Natural killer cell treated with Interleukin-12 subunit alpha and Interleukin-12 subunit beta and Interleukin-15 and Interleukin-18, amount 100 ng/mL, for 72 hours (primary cell): ENCODE measurements at regions not wholly inside any gene's neighbourhood (a gene's known extent, or its start where the extent isn't known, plus 50 kb on each side); places are given as distances from the start of the nearest gene placed in this dataset.

Experiments
- ATAC-seq, 2 donors: fragments of 150-1000 bp; cut with Tn5 transposase in 1 of 2; sonication (Bioruptor Pico), chemical (Tn5 transposase) in 1 of 2; 2 replicates each; pipeline ENCODE4 v1.10.0; 2021
- DNase-seq: peaks from one replicate; pipeline ENCODE4 v3.0.0; 2022; ENCODE audit warnings: low spot score
- H3K27ac Mint-ChIP-seq, 2 donors: 1 replicate in 1 of 2; 2 replicates in 1 of 2; pipeline ENCODE4 v1.8.0; 2022; ENCODE audit warnings: mixed read lengths in 2 of 2, mild to moderate bottlenecking in 1 of 2, moderate library complexity in 1 of 2
- H3K27me3 Mint-ChIP-seq, 2 donors: 1 replicate in 1 of 2; 2 replicates in 1 of 2; pipeline ENCODE4 v1.8.0; 2022; ENCODE audit warnings: mixed read lengths in 2 of 2
- H3K36me3 Mint-ChIP-seq: one replicate; pipeline ENCODE4 v1.8.0; 2022; ENCODE audit warnings: mixed read lengths
- H3K4me1 Mint-ChIP-seq, 2 donors: 1 replicate in 1 of 2; 2 replicates in 1 of 2; pipeline ENCODE4 v1.8.0; 2022; ENCODE audit warnings: low read depth in 2 of 2, mixed read lengths in 2 of 2, mild to moderate bottlenecking in 1 of 2
- H3K4me3 Mint-ChIP-seq: one replicate; pipeline ENCODE4 v1.8.0; 2022; ENCODE audit warnings: mixed read lengths
- H3K9me3 Mint-ChIP-seq: 2 replicates; pipeline ENCODE4 v1.8.0; 2022; ENCODE audit warnings: mixed read lengths

DNA sequence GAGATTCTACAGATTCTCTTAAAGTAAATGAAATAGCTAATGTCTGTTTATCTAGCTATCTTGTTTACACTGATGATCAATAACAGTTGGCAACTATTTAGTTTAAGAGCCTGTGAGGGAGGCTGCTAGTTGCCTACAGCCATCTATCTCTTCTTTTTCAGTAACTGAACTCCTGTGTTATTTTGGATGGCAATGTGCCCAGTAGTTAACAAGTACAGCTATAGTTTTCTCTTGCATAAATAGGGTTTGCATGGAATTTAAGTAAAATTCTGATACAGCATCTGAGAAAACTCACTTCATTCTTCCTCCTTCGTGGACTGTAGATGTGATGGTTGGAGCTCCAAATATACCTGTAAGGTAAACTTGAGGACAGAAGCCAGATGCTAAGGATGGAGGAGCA is 219.5 kb upstream of the POT1 start:
- no peak overlapping the region for H3K4me3 Mint-ChIP-seq
- no peaks in the 10 kb centered on the region for H3K36me3 Mint-ChIP-seq
- no peaks in the 10 kb centered on the region for H3K4me1 Mint-ChIP-seq
- peaks cover 3% of the 10 kb centered on the region for H3K9me3 Mint-ChIP-seq
- no peak overlapping the region for H3K27ac Mint-ChIP-seq
- no peak for ATAC-seq
- H3K27me3 Mint-ChIP-seq, result no peaks in the 10 kb centered on the region
- no peak for DNase-seq

DNA sequence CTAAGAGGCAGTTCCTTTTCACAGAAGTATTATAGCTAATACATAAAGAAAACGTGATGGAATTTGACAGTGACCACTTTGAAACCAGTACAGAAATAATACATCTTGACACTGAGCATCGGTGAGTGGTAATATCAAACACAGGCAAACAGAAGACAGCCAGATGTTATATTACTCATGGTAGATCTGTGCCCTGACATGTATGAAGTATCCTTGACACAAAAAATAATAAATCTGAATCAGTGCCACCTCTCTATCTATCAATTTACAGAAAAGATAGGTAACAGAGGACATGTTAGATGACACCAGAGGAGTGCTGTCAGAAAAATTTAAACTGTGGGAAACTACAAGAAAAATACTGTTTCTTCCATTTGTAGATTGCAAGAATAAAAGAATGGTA is 217.4 kb upstream of the POT1 start:
- no peaks in the 10 kb centered on the region for H3K27me3 Mint-ChIP-seq
- ATAC-seq (no peak), DNase-seq (no peak)
- H3K4me1 Mint-ChIP-seq, result no peaks in the 10 kb centered on the region
- H3K27ac Mint-ChIP-seq, result no peak overlapping the region
- peaks cover 3% of the 10 kb centered on the region for H3K9me3 Mint-ChIP-seq
- no peaks in the 10 kb centered on the region for H3K36me3 Mint-ChIP-seq
- H3K4me3 Mint-ChIP-seq, result no peak overlapping the region

DNA sequence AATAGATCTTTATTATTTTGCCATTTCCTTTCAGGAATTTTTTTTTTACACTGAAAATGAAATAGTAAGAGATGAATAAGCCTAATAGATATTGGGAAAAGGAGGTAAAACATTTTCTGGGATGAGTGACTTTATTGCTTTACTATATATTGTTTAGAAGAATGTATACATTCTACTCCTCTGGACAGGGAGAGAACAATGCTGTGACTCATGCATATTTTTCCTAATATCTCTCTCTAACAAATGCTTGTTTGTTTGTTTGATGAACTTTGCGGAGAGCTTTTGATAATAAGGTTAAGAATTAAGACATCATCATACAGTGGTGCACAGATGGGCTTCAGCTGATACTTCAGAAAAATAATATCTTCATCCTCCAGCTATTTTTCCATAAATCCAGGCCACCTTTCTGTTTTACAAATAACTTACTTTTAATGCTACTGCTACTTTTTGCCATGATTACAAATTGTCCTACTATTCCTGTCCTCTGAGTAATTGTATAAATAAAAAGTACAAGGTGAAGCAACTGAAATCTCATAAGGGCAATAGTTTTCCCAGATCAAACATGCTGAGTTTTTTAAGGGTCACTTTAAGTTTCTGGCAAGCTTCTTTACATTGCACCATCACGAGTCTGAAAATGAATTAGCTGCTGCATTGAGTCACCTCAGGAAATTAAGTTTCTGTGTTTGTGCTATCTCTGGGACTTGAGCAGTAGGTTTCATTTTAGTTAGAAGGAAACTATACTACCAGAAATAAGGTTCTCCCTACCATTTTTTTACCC is 207.3 kb upstream of the POT1 start:
- H3K9me3 Mint-ChIP-seq, result peaks cover 2% of the 10 kb centered on the region
- H3K4me1 Mint-ChIP-seq, result no peaks in the 10 kb centered on the region
- no peak overlapping the region for H3K4me3 Mint-ChIP-seq
- no peaks in the 10 kb centered on the region for H3K27me3 Mint-ChIP-seq
- ATAC-seq (no peak), DNase-seq (no peak)
- no peak overlapping the region for H3K27ac Mint-ChIP-seq
- H3K36me3 Mint-ChIP-seq, result peaks cover 4% of the 10 kb centered on the region

DNA sequence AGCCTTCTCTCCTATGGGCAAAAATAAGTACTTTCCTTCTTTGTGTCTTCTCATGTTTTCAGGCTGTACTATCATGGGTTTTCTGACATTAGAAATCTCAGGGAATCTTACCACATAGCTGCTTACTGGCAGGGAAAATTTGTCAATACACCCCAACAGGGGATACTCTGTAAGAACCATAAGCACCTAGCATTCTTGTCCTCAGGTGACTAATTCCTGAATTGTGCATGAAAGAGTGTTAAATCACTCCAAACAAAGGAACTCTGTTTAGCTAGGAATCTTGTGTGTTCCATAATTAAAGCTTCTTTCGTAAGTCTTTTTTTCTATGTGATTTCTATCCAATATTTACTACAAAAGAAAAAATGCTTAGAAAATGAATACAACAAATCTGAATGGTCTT is 206.7 kb upstream of the POT1 start:
- H3K9me3 Mint-ChIP-seq, result peaks cover 2% of the 10 kb centered on the region
- no peaks in the 10 kb centered on the region for H3K27me3 Mint-ChIP-seq
- DNase-seq (no peak), ATAC-seq (no peak)
- H3K27ac Mint-ChIP-seq, result no peak overlapping the region
- no peak overlapping the region for H3K4me3 Mint-ChIP-seq
- H3K4me1 Mint-ChIP-seq, result no peaks in the 10 kb centered on the region
- H3K36me3 Mint-ChIP-seq, result peaks cover 4% of the 10 kb centered on the region

DNA sequence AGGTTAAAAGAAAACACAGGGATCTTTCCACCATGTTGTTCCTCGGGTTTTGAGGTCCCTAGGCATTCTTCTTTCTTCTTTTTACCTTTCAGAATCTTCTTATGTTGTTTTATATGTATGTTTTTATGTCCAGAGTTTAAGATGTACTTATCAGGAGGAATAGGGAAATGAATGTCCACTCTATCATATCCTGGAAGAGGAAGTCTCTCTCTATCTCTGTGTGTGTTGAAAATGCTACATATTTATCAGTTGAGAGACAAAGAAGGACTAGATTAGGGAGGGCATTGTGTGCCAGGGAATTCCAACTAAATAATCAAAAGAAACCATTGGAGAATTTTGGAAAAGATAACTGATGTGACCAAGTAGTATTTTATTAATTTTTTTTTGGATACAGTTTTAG is 200.5 kb upstream of the POT1 start:
- Mint-ChIP-seq H3K27me3 (no peaks in the 10 kb centered on the region), H3K4me3 (no peak overlapping the region), H3K36me3 (no peaks in the 10 kb centered on the region)

GRCh38 chr7:125127304-125127703 is 197.7 kb upstream of the POT1 start:
- Mint-ChIP-seq H3K9me3 (peaks cover 14% of the 10 kb centered on the region), H3K27ac (no peak overlapping the region), H3K4me3 (no peak overlapping the region), H3K36me3 (no peaks in the 10 kb centered on the region), H3K4me1 (no peaks in the 10 kb centered on the region), H3K27me3 (no peaks in the 10 kb centered on the region)
- DNase-seq (no peak), ATAC-seq (no peak)

More for the DNA sequence above, 200.5 kb upstream of the POT1 start:
- no peak overlapping the region for H3K27ac Mint-ChIP-seq
- DNase-seq (no peak), ATAC-seq (no peak)
- peaks cover 11% of the 10 kb centered on the region for H3K9me3 Mint-ChIP-seq
- H3K4me1 Mint-ChIP-seq, result no peaks in the 10 kb centered on the region

GRCh38 chr7:125126376-125126775 is 196.8 kb upstream of the POT1 start:
- no peak for DNase-seq
- Mint-ChIP-seq H3K9me3 (peaks cover 14% of the 10 kb centered on the region), H3K4me3 (no peak overlapping the region), H3K36me3 (no peaks in the 10 kb centered on the region), H3K4me1 (no peaks in the 10 kb centered on the region), H3K27ac (no peak overlapping the region), H3K27me3 (no peaks in the 10 kb centered on the region)
- no peak for ATAC-seq

DNA sequence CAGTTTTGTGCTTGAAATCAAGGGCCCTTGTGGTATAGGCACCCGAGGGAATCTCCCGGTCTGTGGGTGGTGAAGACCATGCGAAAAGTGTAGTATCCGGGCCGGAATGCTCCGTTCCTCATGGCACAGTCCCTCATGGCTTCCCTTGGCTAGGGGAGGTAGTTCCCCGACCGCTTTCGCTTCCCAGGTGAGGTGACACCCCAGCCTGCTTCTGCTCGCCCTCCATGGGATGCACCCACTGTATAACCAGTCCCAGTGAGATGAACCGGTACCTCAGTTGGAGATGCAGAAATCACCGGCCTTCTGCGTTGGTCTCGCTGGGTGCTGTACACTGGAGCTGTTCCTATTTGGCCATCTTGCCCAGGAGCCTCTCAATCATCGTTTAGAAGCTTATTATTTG is 195.7 kb upstream of the POT1 start:
- H3K27me3 Mint-ChIP-seq, result no peaks in the 10 kb centered on the region

GRCh38 chr7:125122173-125122572 is 192.5 kb upstream of the POT1 start:
- no peak for ATAC-seq
- H3K4me3 Mint-ChIP-seq, result no peak overlapping the region
- H3K27me3 Mint-ChIP-seq, result no peaks in the 10 kb centered on the region
- no peaks in the 10 kb centered on the region for H3K36me3 Mint-ChIP-seq
- no peaks in the 10 kb centered on the region for H3K4me1 Mint-ChIP-seq
- no peak overlapping the region for H3K27ac Mint-ChIP-seq
- DNase-seq, result no peak
- peaks cover 7% of the 10 kb centered on the region for H3K9me3 Mint-ChIP-seq

More for the DNA sequence above, 195.7 kb upstream of the POT1 start:
- ATAC-seq (no peak), DNase-seq (no peak)
- Mint-ChIP-seq H3K4me3 (no peak overlapping the region), H3K4me1 (no peaks in the 10 kb centered on the region), H3K9me3 (peaks cover 11% of the 10 kb centered on the region), H3K36me3 (no peaks in the 10 kb centered on the region), H3K27ac (no peak overlapping the region)

DNA sequence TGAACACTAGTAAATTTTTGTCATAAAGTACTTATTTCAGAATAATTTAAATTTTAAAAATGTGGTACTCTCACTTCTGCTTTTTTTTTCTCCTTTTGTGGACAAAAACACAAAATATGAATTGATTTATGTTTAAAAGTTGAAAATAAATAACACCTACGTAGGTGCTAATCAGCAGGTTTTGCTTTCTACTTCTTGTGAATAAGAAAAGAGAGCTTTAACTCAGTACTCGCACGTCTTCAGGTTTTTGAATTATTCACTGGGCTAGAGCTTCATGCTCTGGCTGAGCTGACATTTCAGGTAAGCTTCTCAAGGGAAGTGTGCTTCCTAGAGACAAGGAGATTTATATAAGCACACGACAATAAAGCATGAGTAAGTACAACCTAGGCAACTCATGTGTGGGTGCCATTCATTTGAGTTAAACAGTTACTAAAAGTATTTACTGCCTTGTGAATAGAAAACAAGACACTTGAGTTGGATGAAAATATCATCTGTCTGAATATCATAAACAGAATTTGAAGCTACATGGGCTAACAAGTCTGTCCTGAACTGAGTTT is 190.0 kb upstream of the POT1 start:
- Mint-ChIP-seq H3K9me3 (peaks cover 4% of the 10 kb centered on the region), H3K27me3 (no peaks in the 10 kb centered on the region), H3K4me1 (no peaks in the 10 kb centered on the region), H3K4me3 (no peak overlapping the region), H3K27ac (no peak overlapping the region), H3K36me3 (no peaks in the 10 kb centered on the region)
- ATAC-seq (no peak), DNase-seq (no peak)

- Mint-ChIP-seq H3K27me3 (no peaks in the 10 kb centered on the region), H3K36me3 (no peaks in the 10 kb centered on the region), H3K4me1 (no peaks in the 10 kb centered on the region), H3K27ac (no peak overlapping the region), H3K9me3 (peaks cover 3% of the 10 kb centered on the region), H3K4me3 (no peak overlapping the region)
- ATAC-seq, result no peak
- no peak for DNase-seq
Measured at GRCh38 chr7:125118444-125118843, 188.8 kb upstream of the POT1 start.

- Mint-ChIP-seq H3K27ac (no peak overlapping the region), H3K9me3 (peaks cover 10% of the 10 kb centered on the region), H3K4me1 (no peaks in the 10 kb centered on the region), H3K27me3 (no peaks in the 10 kb centered on the region), H3K4me3 (no peak overlapping the region), H3K36me3 (no peaks in the 10 kb centered on the region)
- DNase-seq (no peak), ATAC-seq (no peak)
Measured at GRCh38 chr7:125112850-125113249, 183.2 kb upstream of the POT1 start.

- H3K4me1 Mint-ChIP-seq, result no peaks in the 10 kb centered on the region
- H3K4me3 Mint-ChIP-seq, result no peak overlapping the region
- H3K36me3 Mint-ChIP-seq, result peaks cover 4% of the 10 kb centered on the region
- peaks cover 6% of the 10 kb centered on the region for H3K9me3 Mint-ChIP-seq
- no peak for ATAC-seq
- no peak overlapping the region for H3K27ac Mint-ChIP-seq
- DNase-seq, result no peak
- H3K27me3 Mint-ChIP-seq, result no peaks in the 10 kb centered on the region
Measured at GRCh38 chr7:125099519-125099918, 169.9 kb upstream of the POT1 start.

GRCh38 chr7:125098377-125098970 is 168.8 kb upstream of the POT1 start:
- H3K36me3 Mint-ChIP-seq, result peaks cover 3% of the 10 kb centered on the region
- H3K4me1 Mint-ChIP-seq, result no peaks in the 10 kb centered on the region
- DNase-seq (no peak), ATAC-seq (no peak)
- peaks cover 5% of the 10 kb centered on the region for H3K9me3 Mint-ChIP-seq
- no peaks in the 10 kb centered on the region for H3K27me3 Mint-ChIP-seq
- H3K4me3 Mint-ChIP-seq, result no peak overlapping the region
- H3K27ac Mint-ChIP-seq, result no peak overlapping the region
